ENCODE measurements at regions not wholly inside any gene's neighbourhood (a gene's known extent, or its start where the extent isn't known, plus 50 kb on each side); places are given as distances from the start of the nearest gene placed in this dataset.

DNA sequence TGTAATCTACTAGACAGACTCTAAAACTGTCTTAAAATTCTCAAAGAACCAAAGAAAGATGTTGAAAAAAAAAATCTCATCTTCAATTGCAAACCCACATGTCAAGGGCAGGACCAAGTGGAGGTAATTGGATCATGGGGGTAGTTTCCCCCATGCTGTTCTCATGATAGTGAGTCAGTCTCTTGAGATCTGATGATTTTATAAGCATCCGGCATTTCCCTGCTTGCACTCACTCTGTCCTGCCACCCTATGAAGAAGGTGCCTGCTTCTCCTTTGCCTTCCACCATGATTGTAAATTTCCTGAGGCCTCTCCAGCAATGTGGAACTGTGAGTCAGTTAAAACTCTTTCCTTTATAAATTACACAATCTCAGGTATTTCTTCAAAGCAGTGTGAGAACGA, 257.0 kb downstream of the HHIPL2 start:
- no peak for DNase-seq (ENCODE audit: low read depth)

DNA sequence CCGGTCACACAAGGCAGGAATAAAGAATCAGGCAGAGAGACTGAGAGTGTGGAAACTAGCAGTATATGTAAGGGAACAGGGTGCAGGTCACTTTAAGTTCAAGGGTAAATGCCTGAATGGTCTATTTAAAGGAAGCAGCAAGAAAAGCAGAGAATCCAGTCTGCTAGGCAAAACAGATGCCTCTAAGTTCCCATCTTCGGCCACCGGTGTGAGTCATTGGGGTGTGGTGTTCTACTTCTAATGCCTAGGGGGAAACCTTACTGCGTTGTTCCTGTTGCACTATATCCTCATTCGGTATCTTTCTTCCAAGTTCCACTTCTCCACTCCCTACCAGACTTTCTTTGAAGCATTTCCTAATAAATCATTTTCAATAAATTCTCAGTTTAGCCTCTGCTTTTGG, 259.9 kb downstream of the HHIPL2 start:
- no peak for DNase-seq (ENCODE audit: low read depth)

DNA sequence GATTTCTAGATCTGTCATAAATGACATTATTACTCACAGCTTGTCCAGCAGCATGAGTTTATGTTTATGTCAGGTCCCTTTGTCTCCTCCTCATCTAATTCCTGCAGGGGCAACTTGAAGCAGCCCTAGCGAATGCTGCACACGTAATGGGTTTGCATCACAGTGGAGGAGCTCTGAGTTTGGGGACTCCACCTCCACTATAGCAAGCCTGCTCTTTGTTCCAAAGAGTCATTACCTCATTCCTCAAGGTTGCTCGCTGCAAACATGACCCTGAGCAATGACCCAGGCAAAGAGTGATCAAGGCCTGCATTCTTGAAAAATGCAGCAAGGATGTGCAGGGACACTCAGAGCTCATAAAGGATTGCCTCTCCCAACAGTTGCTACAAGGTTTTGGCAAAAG, 261.9 kb downstream of the HHIPL2 start:
- DNase-seq (ENCODE audit: low read depth), result no peak

DNA sequence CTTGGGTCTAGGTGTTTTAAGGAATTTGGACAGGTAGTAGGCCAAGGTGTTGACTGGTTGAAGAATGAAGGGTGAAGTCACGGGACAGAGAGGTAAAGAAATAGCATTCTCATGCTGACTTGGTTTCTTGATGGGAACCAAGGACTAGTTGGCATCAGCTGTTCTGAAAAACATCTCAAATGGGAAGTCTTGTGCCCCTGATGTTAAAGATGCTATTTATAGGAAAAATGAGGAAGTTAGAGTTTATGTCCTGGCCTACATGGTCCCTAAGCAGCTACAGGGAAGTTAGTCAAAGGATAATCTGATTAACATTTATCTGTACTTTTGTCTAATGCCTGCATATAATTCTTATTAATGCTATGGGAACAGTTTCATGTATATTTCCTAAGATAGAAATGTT, 262.4 kb downstream of the HHIPL2 start:
- no peak for DNase-seq (ENCODE audit: low read depth)

GRCh38 chr1:222284466-222284865, 263.4 kb downstream of the HHIPL2 start:
- DNase-seq (ENCODE audit: low read depth), result no peak

DNA sequence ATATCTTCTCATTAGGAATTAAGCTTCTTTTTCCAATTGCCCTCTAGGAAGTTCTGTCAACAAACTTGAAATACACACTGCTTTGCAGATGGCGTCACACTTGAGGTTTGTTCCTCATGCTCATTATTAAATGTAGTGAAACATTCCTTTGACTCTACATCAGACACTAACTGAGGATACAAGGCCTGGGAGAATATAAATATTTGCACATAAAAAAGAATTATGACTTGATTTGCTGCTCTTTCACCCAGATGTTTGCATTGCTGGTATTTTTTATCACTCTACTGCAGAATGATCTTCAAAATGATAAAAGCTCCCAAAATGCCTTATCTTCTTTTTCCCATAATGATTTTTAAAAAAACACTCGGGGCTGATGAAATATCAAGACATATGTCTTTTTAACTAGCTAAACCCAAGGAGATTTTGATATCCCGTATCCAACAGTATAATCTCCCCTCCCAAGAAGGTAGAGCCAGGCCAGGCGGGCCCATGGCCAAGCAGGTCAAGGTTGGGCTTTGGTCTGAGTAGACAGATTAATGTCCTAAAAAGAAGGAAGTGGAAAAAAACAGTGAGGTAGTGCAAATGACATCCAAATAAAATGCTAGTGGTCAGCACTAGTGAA, 264.6 kb downstream of the HHIPL2 start:
- no peak for DNase-seq (ENCODE audit: low read depth)

GRCh38 chr1:222279591-222279990, 268.3 kb downstream of the HHIPL2 start:
- DNase-seq (ENCODE audit: low read depth), result no peak

- no peak for DNase-seq (ENCODE audit: low read depth)
These were observed 269.4 kb downstream of the HHIPL2 start for GRCh38 chr1:222278501-222278900.

DNA sequence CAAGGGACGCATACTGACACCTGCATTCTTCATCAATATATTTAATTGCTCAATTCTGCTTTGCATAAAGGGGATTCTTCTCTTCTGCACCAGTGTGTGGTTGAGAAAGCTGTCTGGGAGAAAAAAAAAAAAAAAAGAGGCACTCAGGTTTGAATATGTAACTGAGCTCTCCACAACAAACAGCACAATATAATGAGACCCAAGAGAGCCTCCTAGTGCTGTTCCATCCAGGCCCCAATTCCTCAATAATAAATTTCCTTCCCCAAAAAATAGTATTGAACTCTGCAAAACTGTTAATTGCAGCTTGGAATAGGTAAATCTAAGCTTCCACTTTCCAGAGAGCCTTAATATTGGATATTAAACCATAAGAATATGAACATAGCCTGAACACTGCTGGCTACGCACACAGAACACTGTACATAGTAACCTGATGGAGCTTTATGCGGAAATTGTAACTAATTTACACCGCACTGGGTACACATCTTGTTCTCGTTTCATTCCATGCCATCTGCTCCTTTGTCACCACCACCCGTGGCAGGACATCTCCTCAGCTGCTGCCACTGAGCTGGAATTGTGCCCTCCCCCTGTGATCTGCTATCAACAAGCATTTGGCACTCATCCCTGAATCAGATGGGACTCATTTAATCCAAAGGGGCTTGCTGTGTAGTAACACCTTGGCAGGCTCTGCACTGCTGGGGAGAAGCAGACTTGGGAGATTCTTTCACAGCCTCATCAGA, 272.0 kb downstream of the HHIPL2 start:
- no peak for DNase-seq (ENCODE audit: low read depth)

- DNase-seq (ENCODE audit: low read depth), result no peak
These were observed 272.7 kb downstream of the HHIPL2 start for GRCh38 chr1:222275001-222275728.

DNA sequence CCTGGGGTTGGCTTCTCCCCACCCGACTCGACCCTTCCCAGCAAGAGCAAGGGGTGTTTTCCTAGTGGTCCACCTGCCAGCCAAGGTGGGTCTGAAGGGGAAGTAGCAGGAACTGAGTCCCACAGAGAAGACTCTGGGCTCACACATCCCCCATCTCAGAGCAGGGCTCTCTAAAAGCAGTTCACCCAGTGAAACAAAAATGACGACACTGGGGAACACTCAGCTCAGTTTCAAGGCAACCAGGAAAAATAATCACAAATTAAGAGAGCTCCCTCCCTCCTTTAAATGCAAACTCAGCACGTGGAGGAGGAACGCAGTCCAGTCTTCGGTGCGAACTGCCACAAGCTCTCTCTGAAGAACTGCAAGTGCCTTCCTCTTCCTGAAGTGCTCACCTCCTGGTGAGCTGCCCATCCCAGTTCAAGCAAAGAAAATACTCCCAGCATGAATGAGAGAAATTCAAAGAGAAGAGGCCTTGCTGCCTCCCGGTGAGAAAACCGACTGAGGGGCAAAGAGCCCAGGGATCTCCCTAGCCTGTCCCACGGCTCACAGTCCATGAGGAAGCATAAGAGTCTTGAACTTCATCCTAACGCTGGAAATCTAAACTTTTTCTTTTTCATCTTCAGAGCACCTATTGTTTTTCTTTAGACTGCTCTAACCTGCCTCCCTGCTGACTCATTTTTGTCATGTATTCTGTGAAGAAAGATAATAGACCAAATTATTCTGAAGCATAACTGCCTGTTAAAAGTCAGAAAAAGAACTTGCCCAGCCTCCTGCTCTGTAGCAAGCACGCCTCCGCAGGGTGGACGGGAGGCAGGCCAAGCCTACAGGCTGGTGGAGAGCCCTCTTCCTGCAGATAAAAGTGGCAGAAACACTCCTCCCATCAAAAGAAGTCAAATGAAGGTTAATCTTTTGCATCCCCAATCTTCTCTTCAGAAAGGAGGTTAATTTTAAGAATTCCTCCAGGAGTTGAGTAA, 281.4 kb downstream of the HHIPL2 start:
- no peak for DNase-seq (ENCODE audit: low read depth)

DNA sequence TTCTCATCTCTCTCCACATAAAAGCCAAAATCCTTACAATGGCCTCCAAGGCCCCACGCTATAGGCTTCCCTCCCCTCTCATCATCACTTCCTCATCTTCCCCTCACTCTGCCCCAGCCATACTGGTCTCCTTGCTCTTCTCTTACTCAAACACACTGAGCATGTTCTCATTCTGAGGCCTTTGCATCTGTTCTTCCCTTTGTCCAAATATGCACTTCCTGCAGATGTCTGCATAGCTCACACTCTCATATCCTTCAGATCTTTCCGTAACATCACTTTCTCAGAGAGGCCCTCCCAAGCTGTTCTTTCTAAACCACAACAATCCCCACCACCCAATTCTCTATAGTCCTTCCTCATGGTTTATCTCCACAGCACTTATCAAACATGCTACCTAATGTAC, 284.1 kb downstream of the HHIPL2 start:
- no peak for DNase-seq (ENCODE audit: low read depth)

DNA sequence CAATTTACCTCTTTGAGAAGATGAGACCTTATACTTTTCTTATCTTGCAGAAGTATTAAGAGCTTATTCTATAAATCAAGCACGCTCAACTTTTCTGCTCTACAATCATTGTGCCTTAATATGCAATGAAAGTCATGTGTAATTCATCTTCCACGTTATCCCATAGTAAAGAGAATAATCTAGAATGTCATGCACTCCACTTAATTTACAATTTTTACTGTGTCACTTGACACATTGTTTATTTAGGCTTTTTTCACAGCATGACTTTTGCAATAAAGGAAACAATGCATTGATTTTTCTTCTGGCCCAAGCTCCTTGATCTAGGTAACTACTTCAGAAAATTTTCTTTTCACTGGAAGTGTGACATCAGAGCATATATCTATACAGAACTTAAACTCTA, 290.9 kb downstream of the HHIPL2 start:
- DNase-seq (ENCODE audit: low read depth), result no peak

- DNase-seq (ENCODE audit: low read depth), result no peak
These were observed 291.8 kb downstream of the HHIPL2 start for GRCh38 chr1:222256058-222256457.

GRCh38 chr1:222252788-222253187, 295.1 kb downstream of the HHIPL2 start:
- no peak for DNase-seq (ENCODE audit: low read depth)

- DNase-seq (ENCODE audit: low read depth), result no peak
These were observed 296.1 kb downstream of the HHIPL2 start for GRCh38 chr1:222251847-222252246.

- no peak for DNase-seq (ENCODE audit: low read depth)
These were observed 297.5 kb downstream of the HHIPL2 start for GRCh38 chr1:222250376-222250775.

DNA sequence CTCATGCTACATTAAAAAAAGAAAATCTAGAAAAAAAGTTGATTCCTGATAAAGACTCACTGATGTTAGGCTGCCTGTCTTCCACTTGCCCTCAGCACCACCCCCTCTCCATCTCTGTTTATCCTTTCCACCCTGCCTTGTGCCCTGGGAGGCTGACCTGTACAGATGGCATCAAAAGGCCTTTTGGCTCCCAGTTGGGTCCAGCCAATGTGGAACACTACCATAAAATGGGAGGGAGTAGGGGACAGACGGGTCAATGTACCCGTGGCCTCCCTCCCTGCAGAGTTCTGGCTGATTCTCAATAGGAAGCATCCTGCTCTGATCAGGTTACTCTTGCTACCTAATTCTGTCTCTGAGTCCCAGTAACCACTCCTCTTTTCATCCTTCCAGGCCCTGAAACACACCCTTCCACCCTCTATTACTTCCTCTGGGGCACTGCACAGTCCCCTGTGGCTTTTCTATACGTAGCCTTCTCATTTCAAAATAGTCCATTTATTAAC, 300.0 kb downstream of the HHIPL2 start:
- DNase-seq (ENCODE audit: low read depth), result no peak

- no peak for DNase-seq (ENCODE audit: low read depth)
These were observed 300.8 kb downstream of the HHIPL2 start for GRCh38 chr1:222247081-222247480.

- DNase-seq (ENCODE audit: low read depth), result no peak
These were observed 304.0 kb downstream of the HHIPL2 start for GRCh38 chr1:222243902-222244301.

- no peak for DNase-seq (ENCODE audit: low read depth)
These were observed 305.4 kb downstream of the HHIPL2 start for GRCh38 chr1:222242492-222242891.

- DNase-seq (ENCODE audit: low read depth), result no peak
These were observed 306.5 kb downstream of the HHIPL2 start for GRCh38 chr1:222241410-222241809.

All from activated T-helper 9 cell treated with anti-CD3 and anti-CD28 coated beads, Interleukin-2, amount 50 U/mL, for 16 hours (primary cell).